ENCODE measurements at regions not wholly inside any gene's neighbourhood (a gene's known extent, or its start where the extent isn't known, plus 50 kb on each side); places are given as distances from the start of the nearest gene placed in this dataset.
"Not testable (repeated sequence)": the region's sequence is repeated elsewhere in the genome, so short reads cannot be mapped to it uniquely, and the experiment has no call there.

GRCh38 chr7:7042286-7042893 lies 140.0 kb upstream of the C1GALT1 start:
- not testable (repeated sequence) for H3K27ac ChIP-seq (ENCODE audit: low read depth, low read length); H3K4me1 ChIP-seq (ENCODE audit: control insufficient read depth in 5 of 5, insufficient read depth in 5 of 5, low read length in 5 of 5); H3K27me3 ChIP-seq (ENCODE audit: control insufficient read depth in 5 of 5, insufficient read depth in 4 of 5, low read length in 5 of 5); H3K36me3 ChIP-seq (ENCODE audit: control insufficient read depth in 5 of 5, insufficient read depth in 5 of 5, low read length in 5 of 5); H3K9me3 ChIP-seq (ENCODE audit: control insufficient read depth in 5 of 5, low read length in 5 of 5); H3K9ac ChIP-seq (ENCODE audit: low read length in 5 of 5); H3K4me3 ChIP-seq (ENCODE audit: low read depth in 1 of 5, low read length in 5 of 5)

- H3K36me3 ChIP-seq (ENCODE audit: control insufficient read depth in 5 of 5, insufficient read depth in 5 of 5, low read length in 5 of 5): no peaks in the 10 kb centered on the region
Measured at GRCh38 chr7:7044806-7045205, 137.5 kb upstream of the C1GALT1 start.

DNA sequence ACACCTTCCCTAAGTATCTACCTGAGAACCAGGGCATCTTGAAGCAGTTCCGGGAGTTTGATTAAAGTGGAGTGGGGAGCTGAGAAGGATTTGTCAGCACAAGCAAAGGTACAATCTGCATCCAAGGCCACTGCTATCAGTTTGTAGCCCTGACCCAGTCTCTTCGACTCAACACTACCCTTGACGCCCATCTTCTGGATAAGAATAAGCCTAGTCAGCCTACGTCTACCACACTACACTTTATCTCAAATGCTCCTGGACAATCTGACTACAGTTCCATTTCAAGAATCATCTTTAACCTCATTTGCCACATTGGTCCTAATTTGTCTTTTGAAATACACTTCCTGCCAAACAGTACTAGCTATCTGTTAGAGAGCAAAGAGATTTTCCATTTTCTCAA lies 134.1 kb upstream of the C1GALT1 start:
- H3K4me1 ChIP-seq (ENCODE audit: control insufficient read depth in 5 of 5, insufficient read depth in 5 of 5, low read length in 5 of 5): peaks cover 0 to 7% (median 0%) of the 10 kb centered on the region in 5 donors
- H3K27me3 ChIP-seq (ENCODE audit: control insufficient read depth in 5 of 5, insufficient read depth in 4 of 5, low read length in 5 of 5): no peaks in the 10 kb centered on the region
- no peaks in the 10 kb centered on the region for H3K9me3 ChIP-seq (ENCODE audit: control insufficient read depth in 5 of 5, low read length in 5 of 5)
- no peak overlapping the region for H3K4me3 ChIP-seq (ENCODE audit: low read depth in 1 of 5, low read length in 5 of 5)
- no peaks in the 10 kb centered on the region for H3K36me3 ChIP-seq (ENCODE audit: control insufficient read depth in 5 of 5, insufficient read depth in 5 of 5, low read length in 5 of 5)
- H3K27ac ChIP-seq (ENCODE audit: low read depth, low read length): no peak overlapping the region
- no peak overlapping the region for H3K9ac ChIP-seq (ENCODE audit: low read length in 5 of 5)

More at GRCh38 chr7:7044806-7045205, 137.5 kb upstream of the C1GALT1 start:
- H3K9ac ChIP-seq (ENCODE audit: low read length in 5 of 5): no peak overlapping the region
- peaks cover 0 to 4% (median 0%) of the 10 kb centered on the region in 5 donors for H3K4me1 ChIP-seq (ENCODE audit: control insufficient read depth in 5 of 5, insufficient read depth in 5 of 5, low read length in 5 of 5)
- H3K27me3 ChIP-seq (ENCODE audit: control insufficient read depth in 5 of 5, insufficient read depth in 4 of 5, low read length in 5 of 5): no peaks in the 10 kb centered on the region
- H3K4me3 ChIP-seq (ENCODE audit: low read depth in 1 of 5, low read length in 5 of 5): no peak overlapping the region
- H3K9me3 ChIP-seq (ENCODE audit: control insufficient read depth in 5 of 5, low read length in 5 of 5): no peaks in the 10 kb centered on the region
- H3K27ac ChIP-seq (ENCODE audit: low read depth, low read length): no peak overlapping the region

GRCh38 chr7:7051206-7051877 lies 131.0 kb upstream of the C1GALT1 start:
- peak overlapping the region in 1 of 5 donors; percentile 12 for H3K4me3 ChIP-seq (ENCODE audit: low read depth in 1 of 5, low read length in 5 of 5)

GRCh38 chr7:7054252-7054830 lies 128.0 kb upstream of the C1GALT1 start:
- Histone ChIP-seq H3K36me3 (ENCODE audit: control insufficient read depth in 5 of 5, insufficient read depth in 5 of 5, low read length in 5 of 5) (no peaks in the 10 kb centered on the region), H3K4me1 (ENCODE audit: control insufficient read depth in 5 of 5, insufficient read depth in 5 of 5, low read length in 5 of 5) (peaks cover 0 to 3% (median 0%) of the 10 kb centered on the region in 5 donors), H3K9ac (ENCODE audit: low read length in 5 of 5) (no peak overlapping the region), H3K27me3 (ENCODE audit: control insufficient read depth in 5 of 5, insufficient read depth in 4 of 5, low read length in 5 of 5) (peaks cover 0 to 4% (median 0%) of the 10 kb centered on the region in 5 donors), H3K9me3 (ENCODE audit: control insufficient read depth in 5 of 5, low read length in 5 of 5) (no peaks in the 10 kb centered on the region), H3K4me3 (ENCODE audit: low read depth in 1 of 5, low read length in 5 of 5) (no peak overlapping the region), H3K27ac (ENCODE audit: low read depth, low read length) (no peak overlapping the region)

More at GRCh38 chr7:7051206-7051877, 131.0 kb upstream of the C1GALT1 start:
- peaks cover 0 to 3% (median 0%) of the 10 kb centered on the region in 5 donors for H3K4me1 ChIP-seq (ENCODE audit: control insufficient read depth in 5 of 5, insufficient read depth in 5 of 5, low read length in 5 of 5)
- no peak overlapping the region for H3K9ac ChIP-seq (ENCODE audit: low read length in 5 of 5)
- no peak overlapping the region for H3K27ac ChIP-seq (ENCODE audit: low read depth, low read length)
- H3K36me3 ChIP-seq (ENCODE audit: control insufficient read depth in 5 of 5, insufficient read depth in 5 of 5, low read length in 5 of 5): no peaks in the 10 kb centered on the region
- no peaks in the 10 kb centered on the region for H3K27me3 ChIP-seq (ENCODE audit: control insufficient read depth in 5 of 5, insufficient read depth in 4 of 5, low read length in 5 of 5)
- no peaks in the 10 kb centered on the region for H3K9me3 ChIP-seq (ENCODE audit: control insufficient read depth in 5 of 5, low read length in 5 of 5)

DNA sequence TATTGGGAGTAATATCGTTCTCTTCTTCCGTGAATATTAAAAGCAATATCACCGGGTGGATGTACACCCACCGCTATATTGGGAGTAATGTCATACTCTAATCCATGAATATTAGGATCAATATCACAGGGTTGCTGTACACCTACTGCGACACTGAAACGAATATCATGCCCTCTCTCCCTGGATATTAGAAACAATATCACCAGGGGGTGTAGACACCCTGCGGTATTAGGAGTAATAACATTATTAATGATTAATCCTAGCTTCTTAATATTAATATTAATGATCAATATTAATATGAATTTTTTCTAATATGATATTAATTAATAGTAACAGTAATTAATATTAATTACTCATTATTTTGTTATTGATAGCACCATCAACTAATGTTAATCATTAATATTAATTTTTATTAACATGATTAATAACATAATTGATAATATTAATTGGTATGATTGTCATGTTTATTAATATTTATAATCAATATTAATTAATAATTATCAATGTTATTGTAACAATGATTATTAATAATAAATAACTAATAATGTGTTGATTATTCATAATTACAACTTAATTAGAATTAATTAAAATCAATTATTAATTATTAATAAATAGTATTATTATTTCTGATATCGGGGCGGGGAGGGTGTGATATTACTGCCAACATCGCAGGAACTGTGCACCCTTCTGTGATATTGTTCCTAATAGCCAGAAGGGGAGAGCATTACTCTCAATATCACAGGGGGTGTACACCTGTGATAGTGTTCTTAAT lies 121.3 kb upstream of the C1GALT1 start:
- Histone ChIP-seq H3K4me1 (ENCODE audit: control insufficient read depth in 5 of 5, insufficient read depth in 5 of 5, low read length in 5 of 5) (no peaks in the 10 kb centered on the region), H3K9ac (ENCODE audit: low read length in 5 of 5) (no peak overlapping the region), H3K27me3 (ENCODE audit: control insufficient read depth in 5 of 5, insufficient read depth in 4 of 5, low read length in 5 of 5) (peaks cover 0 to 4% (median 0%) of the 10 kb centered on the region in 5 donors), H3K4me3 (ENCODE audit: low read depth in 1 of 5, low read length in 5 of 5) (no peak overlapping the region), H3K27ac (ENCODE audit: low read depth, low read length) (no peak overlapping the region), H3K36me3 (ENCODE audit: control insufficient read depth in 5 of 5, insufficient read depth in 5 of 5, low read length in 5 of 5) (no peaks in the 10 kb centered on the region), H3K9me3 (ENCODE audit: control insufficient read depth in 5 of 5, low read length in 5 of 5) (peaks cover 0 to 2% (median 0%) of the 10 kb centered on the region in 5 donors)

- Histone ChIP-seq H3K9me3 (ENCODE audit: control insufficient read depth in 5 of 5, low read length in 5 of 5) (peaks cover 0 to 2% (median 0%) of the 10 kb centered on the region in 5 donors), H3K4me1 (ENCODE audit: control insufficient read depth in 5 of 5, insufficient read depth in 5 of 5, low read length in 5 of 5) (no peaks in the 10 kb centered on the region), H3K27me3 (ENCODE audit: control insufficient read depth in 5 of 5, insufficient read depth in 4 of 5, low read length in 5 of 5) (no peaks in the 10 kb centered on the region), H3K36me3 (ENCODE audit: control insufficient read depth in 5 of 5, insufficient read depth in 5 of 5, low read length in 5 of 5) (no peaks in the 10 kb centered on the region), H3K9ac (ENCODE audit: low read length in 5 of 5) (no peak overlapping the region), H3K27ac (ENCODE audit: low read depth, low read length) (no peak overlapping the region), H3K4me3 (ENCODE audit: low read depth in 1 of 5, low read length in 5 of 5) (no peak overlapping the region)
Measured at GRCh38 chr7:7077945-7078344, 104.4 kb upstream of the C1GALT1 start.

DNA sequence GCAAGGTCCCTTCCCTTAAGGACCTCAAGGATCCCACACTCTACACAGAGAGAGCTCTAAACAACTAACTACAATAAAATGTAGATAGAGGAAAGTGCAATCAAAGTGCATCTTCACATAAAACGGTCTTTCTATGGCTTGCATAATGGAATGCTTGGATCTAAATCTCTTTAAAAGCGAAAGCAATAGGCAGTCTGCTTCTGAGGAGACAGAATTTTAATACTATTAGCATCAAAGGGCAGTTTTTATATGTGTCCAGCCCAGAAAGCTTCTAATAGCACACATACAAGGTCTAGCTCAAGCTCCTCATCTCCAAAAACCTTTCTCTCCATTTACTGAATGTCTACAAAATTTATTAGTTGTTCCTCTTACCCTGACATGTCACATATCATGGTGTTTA lies 101.5 kb upstream of the C1GALT1 start:
- Histone ChIP-seq H3K27me3 (ENCODE audit: control insufficient read depth in 5 of 5, insufficient read depth in 4 of 5, low read length in 5 of 5) (no peaks in the 10 kb centered on the region), H3K4me3 (ENCODE audit: low read depth in 1 of 5, low read length in 5 of 5) (no peak overlapping the region), H3K27ac (ENCODE audit: low read depth, low read length) (no peak overlapping the region), H3K4me1 (ENCODE audit: control insufficient read depth in 5 of 5, insufficient read depth in 5 of 5, low read length in 5 of 5) (no peaks in the 10 kb centered on the region), H3K36me3 (ENCODE audit: control insufficient read depth in 5 of 5, insufficient read depth in 5 of 5, low read length in 5 of 5) (no peaks in the 10 kb centered on the region), H3K9me3 (ENCODE audit: control insufficient read depth in 5 of 5, low read length in 5 of 5) (no peaks in the 10 kb centered on the region), H3K9ac (ENCODE audit: low read length in 5 of 5) (no peak overlapping the region)

DNA sequence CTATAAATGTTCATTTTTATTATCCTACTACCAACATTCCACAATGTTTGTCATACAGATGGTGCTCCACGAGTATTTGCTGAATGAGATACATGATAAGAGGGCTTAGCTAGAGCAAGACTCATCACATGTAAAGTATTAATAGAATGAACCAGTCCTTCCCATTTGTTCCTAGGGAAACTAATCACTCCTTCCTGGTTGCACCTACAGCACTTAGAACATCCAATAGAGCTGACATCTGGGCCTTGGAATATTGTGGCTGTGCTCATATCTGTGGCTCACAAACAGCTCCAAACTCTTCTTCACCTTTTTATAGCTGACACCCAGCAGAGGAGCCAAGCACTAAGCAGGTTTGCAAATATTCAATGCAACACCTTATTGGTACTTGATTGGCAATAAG lies 91.9 kb upstream of the C1GALT1 start:
- H3K27me3 ChIP-seq (ENCODE audit: control insufficient read depth in 5 of 5, insufficient read depth in 4 of 5, low read length in 5 of 5): no peaks in the 10 kb centered on the region
- no peaks in the 10 kb centered on the region for H3K4me1 ChIP-seq (ENCODE audit: control insufficient read depth in 5 of 5, insufficient read depth in 5 of 5, low read length in 5 of 5)
- H3K4me3 ChIP-seq (ENCODE audit: low read depth in 1 of 5, low read length in 5 of 5): no peak overlapping the region
- no peak overlapping the region for H3K27ac ChIP-seq (ENCODE audit: low read depth, low read length)
- peaks cover 0 to 3% (median 0%) of the 10 kb centered on the region in 5 donors for H3K9me3 ChIP-seq (ENCODE audit: control insufficient read depth in 5 of 5, low read length in 5 of 5)
- no peak overlapping the region for H3K9ac ChIP-seq (ENCODE audit: low read length in 5 of 5)
- H3K36me3 ChIP-seq (ENCODE audit: control insufficient read depth in 5 of 5, insufficient read depth in 5 of 5, low read length in 5 of 5): no peaks in the 10 kb centered on the region
